IPS DF 4.7 (cell line): ENCODE measurements at regions not wholly inside any gene's neighbourhood (a gene's known extent, or its start where the extent isn't known, plus 50 kb on each side); places are given as distances from the start of the nearest gene placed in this dataset.
"Not testable (repeated sequence)": the region's sequence is repeated elsewhere in the genome, so short reads cannot be mapped to it uniquely, and the experiment has no call there.

Source experiments
- DNase-seq: peaks from one replicate; pipeline ENCODE4 v3.0.0-alpha.2; 2013; ENCODE audit warnings: low spot score; ENCODE audit errors: extremely low read depth

DNA sequence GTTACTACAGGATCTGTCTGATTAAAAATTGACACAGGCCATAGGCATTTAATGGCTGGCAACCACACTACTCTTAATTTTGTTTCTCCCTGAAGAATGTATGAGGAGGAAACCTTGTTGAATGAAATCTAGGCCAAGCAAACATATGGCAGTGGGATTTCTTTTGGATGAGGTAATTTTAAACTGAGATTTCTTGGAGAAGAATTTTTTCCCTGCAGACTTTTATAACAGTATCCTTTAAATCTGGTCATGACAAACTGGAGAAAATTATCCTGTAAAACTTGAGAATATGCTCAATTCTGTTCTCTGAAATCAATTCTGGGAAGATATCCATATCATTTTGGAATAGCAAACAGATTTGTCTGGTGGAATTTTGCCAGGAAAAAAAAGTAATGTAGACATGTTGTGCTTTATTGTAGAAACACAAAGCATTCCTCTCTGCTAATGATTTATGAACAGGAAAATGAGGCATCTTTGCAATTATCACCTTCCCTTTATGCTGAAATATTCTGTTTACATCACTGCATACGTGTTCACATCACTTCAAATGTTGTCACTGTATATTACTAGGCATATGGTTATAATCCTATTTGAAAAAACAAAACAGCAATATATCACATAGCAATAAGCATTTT is 108.3 kb upstream of the ARSJ start:
- DNase-seq, result no peak

DNA sequence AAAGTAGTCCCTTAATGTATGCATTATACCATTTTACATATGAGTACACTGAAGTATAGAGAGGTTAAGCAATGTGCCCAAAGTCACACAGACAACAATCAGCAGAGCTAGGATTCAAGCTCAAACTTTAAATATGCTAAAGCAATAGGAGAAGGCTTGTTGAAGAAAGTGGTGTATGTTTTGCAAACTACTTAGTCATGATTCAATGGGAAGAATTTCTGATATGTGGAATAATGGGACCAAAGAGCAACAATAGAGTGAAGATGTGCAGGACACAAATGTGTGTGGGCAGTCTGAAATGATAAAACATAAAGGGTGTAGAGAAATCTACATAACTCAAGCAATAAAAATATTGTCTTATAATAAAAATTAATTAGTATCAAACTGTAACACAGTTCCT is 109.0 kb upstream of the ARSJ start:
- no peak for DNase-seq

DNA sequence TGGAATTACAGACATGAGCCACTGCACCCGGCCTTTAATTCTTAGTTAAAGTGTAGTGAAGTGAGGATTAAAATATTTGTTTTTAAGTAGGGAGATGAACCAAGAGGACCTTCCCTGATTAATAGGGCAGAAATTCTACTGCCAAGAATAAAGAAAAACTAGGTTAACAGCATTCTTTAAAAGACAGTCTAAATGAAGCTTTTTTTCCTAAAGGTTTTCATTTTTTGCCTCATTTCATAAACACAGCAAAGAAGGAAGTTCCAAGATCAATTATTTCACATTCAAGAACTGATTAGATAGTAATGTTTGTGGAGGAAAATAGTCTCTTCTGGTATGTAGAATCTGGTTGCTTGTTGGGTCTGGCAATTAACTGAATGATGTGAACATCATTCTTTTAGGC is 112.1 kb upstream of the ARSJ start:
- no peak for DNase-seq

DNA sequence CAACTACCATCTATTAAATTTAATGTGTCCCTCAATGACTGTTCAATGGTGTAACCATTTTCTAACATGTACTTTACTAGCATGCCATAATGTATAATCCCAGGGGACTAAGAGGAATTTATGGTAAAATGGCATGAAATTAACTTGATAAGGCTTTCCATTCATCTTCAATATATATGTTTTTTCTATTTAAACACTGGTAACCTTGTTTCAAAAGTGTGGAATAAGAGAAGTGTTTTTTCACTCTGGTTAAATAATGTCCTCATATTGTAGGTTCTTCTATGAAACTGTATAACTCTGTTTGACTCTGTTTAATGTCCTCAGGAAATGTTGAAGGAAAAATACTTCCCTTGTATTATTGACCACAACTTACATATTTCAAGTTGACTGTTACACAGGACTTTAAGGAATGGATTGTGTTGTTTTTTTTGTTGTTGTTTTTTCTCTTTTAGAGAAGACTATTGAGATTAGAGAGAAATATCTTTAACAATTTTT is 113.8 kb upstream of the ARSJ start:
- no peak for DNase-seq

DNA sequence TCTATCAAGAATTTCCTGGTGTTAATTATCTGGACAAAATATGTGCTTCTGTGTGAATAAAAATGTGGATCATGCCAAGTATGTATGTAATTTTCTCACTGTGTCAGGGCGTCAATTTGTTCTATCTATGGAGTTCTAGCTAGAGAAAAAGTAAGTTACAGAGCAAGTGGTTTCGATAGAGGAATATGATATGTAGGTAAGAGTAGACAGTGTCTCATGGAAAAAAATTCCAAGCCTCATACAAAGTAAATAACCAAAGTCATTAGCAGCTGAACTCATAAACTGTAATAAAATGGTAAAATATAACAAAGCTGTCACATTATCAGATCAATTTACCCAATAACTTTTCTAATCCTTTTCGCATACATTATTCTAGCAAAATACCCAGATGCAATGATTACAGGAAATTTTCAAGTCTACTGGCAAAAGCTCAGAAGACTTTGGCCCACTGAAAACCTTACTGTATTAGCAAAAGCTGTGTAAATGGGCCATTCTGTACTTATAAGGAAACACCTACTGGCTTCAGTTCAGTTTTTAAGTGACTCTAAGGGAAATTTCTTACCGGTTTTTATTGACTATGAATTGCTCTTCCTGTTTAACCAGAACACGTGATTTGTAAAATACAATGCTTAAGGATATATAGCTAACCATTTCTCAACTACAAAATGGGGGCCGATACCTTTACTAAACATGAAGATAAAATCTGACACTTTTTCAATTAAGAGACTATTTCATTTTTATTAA is 121.0 kb upstream of the ARSJ start:
- no peak for DNase-seq

DNA sequence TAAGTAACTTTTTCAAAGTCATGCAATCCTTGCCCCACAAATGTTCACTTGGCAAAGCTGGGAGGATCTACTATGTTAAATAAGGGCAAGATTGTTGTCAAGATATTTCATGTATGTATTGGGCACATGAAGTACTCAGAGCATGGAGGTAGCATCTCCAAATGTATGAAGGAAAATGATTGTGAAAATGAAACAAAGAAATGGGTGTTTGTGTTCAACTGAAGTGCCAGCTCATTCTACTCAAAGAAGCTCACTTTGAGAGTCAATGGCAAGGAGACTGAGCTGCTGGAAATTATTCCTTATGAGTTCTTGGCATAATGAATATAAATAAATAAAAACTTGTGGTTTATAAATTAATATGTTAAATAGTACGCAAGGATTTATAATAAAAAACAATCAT is 124.5 kb upstream of the ARSJ start:
- no peak for DNase-seq

DNA sequence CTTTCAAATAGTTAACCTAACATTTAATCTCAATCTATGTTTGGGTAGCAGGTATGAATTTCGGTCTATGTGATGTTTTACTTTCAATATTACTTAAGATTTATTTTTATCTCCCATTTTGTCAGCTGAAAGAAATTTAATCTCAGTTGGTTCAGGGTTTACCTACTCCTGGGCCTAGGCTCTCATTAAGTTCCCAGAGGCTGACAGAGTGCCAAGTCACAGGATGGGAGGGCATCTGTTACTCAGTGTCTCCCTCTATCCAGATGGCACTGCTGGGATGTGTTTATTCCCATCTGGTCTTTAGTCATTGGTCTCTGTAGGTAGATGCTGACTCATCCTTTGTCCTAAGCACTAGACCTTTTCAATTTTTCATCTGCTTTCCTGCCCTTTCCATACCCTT is 129.4 kb upstream of the ARSJ start:
- DNase-seq, result no peak

DNA sequence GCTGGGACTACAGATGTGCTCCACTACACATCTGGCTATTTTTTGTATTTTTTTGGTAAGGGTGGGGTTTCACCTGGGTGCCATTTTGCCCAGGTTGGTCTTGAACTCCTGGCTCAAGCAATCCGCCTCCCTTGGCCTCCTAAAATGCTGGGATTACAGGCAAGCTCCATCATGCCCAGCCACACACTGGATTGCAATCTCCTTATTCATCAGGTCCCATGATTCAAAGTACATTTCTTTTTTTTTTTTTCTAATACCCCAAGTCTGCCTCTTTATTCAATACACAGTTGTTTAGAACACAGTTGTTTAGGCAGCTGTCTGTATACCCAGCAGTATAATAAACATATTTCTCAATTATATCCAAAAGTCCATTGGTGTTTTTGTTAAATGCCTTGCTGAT is 130.3 kb upstream of the ARSJ start:
- DNase-seq, result no peak

DNA sequence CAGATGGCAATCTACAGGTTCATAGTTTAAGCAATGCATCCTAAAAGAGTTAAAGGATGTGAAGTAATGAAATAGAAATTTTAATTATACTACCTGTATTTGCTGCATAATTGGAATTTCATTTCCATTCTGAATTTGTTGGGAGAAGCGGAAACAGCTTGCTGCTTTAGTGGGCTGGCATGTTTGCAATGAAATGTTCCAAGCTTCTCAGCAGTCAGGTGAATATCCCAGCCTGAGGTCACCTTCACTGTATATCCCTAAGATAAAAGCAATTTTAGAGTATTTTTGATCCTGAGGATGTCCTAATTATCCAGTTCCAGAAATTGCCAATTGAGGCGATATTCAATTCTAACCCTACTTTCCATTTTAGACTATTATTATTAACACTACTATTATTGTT is 136.1 kb upstream of the ARSJ start:
- no peak for DNase-seq

DNA sequence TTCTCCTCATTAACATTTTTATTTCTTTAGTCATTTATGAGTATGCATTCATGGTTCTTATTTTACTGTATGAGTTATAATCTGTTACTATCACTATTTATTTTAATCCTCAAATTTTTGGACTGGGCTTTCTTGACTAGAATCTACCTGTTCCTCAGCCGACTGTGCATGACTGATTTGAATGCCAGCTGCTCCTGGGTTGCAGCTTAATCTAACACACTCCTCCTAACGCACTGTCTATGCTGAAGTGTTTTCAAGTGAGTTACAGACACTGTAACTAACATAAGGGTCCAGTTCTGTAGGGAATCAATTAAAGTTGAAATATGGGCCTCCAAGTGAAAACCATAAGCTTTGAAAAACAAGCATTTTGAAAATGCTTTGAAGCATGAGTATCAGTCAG is 137.4 kb upstream of the ARSJ start:
- DNase-seq, result no peak

DNA sequence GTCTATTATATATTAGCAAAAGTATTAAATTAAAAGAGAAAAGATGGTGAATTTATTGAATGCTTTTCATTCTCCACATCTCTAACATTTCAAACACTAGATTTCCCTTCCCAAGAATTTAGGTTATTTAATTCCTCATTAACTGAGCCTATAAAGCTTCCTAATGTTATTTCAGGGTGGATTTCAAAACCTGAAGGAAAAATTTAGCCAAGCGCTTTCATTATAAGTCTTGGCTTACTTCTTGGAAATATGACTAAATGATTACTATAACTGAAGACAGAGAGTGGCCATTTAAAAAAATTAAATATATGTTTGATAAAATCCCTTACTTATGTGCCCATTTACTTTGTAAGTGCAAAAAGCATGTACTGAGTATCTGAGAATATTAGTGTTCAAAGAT is 141.8 kb upstream of the ARSJ start:
- no peak for DNase-seq

DNA sequence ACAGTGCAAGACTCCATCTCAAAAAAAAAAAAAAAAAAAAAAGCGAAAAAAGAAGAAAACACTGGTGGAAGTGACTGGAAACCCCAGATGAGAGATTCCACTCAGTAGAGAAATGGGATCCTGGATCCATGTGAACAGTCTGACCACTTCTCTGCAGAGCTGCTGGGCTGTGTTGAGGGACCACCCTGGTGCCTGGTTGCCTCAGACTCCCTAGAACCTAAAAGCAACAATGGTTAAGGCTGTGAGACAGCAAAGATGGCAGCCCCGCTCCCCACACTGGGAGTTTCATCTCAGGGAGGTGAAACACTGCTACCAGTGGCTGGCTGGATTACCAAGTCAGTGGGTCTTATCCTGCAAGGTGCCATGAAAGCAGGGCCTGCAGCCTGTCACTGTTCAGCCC is 152.8 kb upstream of the ARSJ start:
- no peak for DNase-seq

DNA sequence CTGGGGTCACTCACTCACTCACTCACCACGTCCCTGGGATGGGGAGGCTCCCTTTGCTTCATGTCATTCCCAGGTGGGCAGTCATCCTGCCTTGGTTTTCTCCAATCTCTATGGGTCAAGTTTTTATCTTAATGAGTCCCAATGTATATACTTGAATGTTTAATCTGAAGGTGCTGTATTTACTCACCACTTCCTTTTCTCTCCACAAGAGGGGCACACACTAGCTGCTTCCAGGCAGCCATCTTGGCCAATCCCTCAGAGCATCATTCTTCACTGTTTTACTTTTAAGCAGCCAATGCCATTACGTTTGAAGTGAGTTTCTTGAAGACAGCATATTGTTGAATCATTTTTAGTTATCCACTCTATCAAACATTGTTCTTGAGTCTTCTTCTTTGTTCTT is 153.4 kb upstream of the ARSJ start:
- DNase-seq, result peak; percentile 16

DNA sequence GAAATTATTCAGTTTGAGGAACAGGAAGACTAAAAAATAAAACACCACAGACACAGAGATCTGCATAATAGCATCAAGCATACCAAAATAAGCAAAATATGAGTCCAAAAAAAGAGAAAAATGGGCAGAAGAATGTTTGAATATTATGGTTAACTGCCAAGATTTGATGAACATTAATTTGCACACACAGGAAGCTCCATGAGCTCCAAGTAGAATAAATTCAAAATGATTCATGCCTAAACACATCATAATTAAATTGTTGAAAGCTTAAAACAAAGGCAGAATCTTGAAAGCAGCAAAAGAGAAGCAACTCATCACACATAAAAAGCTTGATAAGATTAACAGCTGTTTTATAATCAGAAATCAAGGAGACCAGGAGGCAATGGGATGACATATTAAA is 156.6 kb upstream of the ARSJ start:
- no peak for DNase-seq

DNA sequence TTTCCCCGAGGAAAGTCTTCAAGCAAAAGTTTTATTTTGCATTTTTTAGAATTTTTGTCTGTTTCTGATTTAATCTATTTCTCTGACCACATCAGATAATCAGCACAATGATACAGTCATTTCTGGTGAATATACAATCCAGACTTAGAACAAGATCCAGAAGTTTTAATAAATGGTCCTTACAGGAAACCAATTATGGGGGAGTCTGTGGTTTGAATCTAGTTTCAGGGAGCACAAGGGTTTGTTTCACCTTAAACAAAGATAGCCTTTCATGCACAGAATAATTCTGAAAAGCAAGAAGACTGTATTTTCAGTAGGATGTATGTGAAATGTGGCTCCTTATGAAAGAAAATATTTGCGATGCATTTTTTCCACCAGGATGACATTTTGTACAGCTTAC is 158.5 kb upstream of the ARSJ start:
- DNase-seq, result no peak

DNA sequence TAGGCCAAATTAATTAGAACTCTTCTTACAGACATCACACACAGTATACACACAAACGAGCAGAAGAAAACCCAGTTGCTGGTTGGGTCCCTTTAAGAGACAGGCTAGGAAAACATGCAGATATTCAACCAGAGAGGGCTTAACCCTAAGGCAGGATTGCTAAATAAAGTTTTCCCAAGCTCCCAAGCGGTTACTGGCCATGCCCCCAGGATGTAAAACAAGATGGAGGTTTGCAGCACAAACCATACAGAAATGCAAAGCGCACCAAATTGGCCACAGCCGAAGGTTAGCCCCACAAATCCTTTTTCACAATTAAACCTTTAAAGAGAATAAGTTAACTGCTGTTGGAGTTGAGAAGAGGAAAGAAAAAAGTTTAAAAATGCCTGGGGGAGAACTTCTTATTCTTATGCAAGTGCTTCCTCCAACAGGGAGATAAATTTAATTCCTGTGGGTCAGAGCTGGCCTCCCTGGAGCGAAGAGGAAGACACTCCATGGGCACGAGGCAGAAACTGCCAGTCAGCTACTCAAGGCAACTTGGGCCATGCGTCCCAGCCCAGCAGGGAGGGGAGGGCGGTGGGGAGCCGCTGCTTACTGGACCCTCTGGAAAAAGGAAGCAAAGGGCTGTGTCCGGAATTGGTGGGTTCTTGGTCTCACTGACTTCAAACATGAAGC is 167.6 kb upstream of the ARSJ start:
- DNase-seq, result no peak

DNA sequence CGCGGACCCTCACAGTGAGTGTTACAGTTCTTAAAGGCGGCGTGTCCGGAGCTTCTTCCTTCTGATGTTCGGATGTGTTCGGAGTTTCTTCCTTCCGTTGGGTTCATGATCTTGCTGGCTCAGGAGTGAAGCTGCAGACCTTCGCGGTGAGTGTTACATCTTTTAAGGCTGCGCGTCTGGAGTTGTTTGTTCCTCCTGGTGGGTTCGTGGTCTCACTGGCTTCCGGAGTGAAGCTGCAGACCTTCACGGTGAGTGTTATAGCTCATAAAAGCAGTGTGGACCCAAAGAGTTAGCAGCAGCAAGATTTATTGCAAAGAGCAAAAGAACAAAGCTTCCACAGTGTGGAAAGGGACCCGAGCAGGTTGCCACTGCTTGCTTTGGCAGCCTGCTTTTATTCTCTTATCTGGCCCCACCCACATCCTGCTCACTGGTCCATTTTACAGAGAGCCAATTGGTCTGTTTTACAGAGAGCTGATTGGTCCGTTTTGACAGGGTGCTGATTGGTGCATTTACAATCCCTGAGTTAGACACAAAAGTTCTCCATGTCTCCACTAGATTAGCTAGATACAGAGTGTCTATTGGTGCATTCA is 168.3 kb upstream of the ARSJ start:
- not testable (repeated sequence) for DNase-seq

DNA sequence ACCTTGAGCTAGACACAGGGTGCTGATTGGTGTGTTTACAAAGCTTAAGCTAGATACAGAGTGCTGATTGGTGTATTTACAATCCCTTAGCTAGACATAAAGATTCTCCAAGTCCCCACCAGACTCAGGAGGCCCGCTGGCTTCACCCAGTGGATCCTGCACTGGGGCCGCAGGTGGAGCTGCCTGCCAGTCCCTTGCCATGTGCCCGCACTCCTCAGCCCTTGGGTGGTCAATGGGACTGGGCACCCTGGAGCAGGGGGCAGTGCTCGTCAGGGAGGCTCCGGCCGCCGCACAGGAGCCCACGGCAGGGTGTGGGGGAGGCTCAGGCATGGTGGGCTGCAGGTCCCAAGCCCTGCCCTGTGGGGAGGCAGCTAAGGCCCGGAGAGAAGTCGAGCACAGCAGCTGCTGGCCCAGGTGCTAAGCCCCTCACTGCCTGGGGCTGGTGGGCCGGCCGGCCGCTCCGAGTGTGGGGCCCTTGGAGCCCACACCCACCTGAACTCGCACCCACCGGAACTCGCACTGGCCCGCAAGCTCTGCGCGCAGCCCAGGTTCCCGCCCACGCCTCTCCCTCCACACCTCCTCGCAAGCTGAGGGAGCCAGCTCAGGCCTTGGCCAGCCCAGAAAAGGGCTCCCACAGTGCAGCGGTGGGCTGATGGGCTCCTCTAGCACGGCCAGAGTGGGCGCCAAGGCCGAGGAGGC is 169.1 kb upstream of the ARSJ start:
- not testable (repeated sequence) for DNase-seq

DNA sequence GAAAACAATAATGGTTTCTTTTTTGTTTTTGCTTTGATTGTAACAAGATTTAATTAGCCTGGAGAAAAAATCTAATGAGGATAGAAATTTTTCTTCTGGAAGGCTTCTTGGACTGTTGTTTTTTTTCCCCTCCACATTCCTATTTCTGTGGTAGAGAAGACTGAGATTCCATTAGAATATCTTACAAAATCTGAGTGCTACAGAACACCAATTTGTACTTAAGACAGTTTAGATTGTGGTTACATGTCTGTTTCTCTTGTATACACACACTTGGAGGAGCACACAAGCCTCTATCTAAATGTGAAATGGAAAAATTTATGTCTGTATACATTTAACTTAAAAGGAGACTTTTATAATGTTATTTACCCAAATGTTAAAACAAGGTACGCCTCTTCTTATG is 176.9 kb upstream of the ARSJ start:
- DNase-seq, result no peak

DNA sequence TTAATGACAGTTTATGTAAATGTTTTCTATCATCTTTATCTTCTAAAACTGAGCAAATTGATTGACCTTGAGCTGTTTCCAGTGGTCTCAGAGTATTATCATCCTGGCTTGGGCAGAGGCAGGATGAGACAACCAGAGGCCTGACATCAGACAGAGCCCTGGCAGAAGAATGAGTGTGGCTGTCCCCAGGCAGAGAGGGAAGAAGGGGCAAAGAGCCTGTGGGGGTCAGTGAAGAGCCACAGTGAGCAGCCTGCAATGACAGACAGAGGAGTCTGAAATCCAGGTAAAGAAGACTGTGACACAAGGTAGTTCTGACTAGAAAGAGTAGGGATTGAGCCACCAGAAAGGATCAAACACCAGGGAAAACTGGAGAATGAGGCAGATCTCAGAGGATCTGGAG is 182.4 kb upstream of the ARSJ start:
- no peak for DNase-seq

DNA sequence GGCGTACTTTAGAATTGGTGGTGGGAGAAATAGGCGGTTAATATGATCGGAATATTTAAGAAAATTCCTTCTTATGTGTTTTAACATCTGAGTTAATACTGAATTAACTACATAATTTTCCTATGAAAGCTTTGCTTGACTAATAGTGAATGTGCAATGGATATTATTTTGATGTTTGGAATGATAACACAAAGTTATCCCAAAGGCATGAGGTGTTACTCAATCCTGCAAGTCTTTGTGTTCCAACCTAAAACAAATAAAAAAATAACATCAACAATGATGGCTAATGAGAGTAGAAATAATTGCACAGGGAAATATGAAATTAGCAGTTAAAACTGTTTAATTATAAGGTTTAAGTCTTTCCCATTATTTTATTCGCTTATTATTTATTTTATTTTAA is 183.6 kb upstream of the ARSJ start:
- DNase-seq, result no peak

DNA sequence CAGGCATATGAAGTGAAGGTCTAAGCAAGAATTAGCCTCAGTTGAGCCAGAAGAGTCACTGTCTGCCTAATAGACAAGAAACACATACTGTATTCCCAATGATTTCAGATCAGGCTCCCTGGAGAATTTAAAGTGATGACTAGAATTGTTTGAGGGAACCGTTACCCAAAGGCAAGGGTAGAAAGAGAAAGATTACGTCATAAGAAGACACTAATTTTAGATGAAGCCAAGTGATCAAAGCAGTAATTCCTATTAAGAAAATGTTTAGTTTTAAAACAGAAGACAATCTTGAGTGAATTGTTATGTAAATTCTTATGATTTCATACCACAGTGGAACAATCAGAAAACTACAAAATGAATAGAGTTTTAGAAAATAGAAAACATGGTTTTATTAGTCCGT is 194.5 kb upstream of the ARSJ start:
- DNase-seq, result no peak
